KMS-11 (cell line): ENCODE measurements at regions not wholly inside any gene's neighbourhood (a gene's known extent, or its start where the extent isn't known, plus 50 kb on each side); places are given as distances from the start of the nearest gene placed in this dataset.
"Not testable (repeated sequence)": the region's sequence is repeated elsewhere in the genome, so short reads cannot be mapped to it uniquely, and the experiment has no call there.

Experiments
- H2AFZ ChIP-seq: fragments of 200-600 bp; sonication (generic); 2 replicates; pipeline ENCODE4 v1.6.1; 2016; ENCODE audit warnings: antibody characterized with exemption, mixed run types, low read depth
- H3K27ac ChIP-seq: fragments of 200-600 bp; sonication (generic); 2 replicates; pipeline ENCODE4 v1.6.1; 2016; ENCODE audit warnings: mild to moderate bottlenecking, mixed run types
- H3K27me3 ChIP-seq: fragments of 200-600 bp; sonication (generic); 2 replicates; pipeline ENCODE4 v1.6.1; 2017; ENCODE audit warnings: mild to moderate bottlenecking, low read depth, mixed run types, moderate library complexity; ENCODE audit not compliant: insufficient read depth
- H3K36me3 ChIP-seq: fragments of 200-600 bp; sonication (generic); 2 replicates; pipeline ENCODE4 v1.6.1; 2017; ENCODE audit warnings: mild to moderate bottlenecking, mixed run types; ENCODE audit not compliant: insufficient read depth
- H3K4me1 ChIP-seq: fragments of 200-600 bp; sonication (generic); 2 replicates; pipeline ENCODE4 v1.6.1; 2016; ENCODE audit warnings: mild to moderate bottlenecking, low read depth, mixed run types; ENCODE audit not compliant: poor library complexity, severe bottlenecking
- H3K4me2 ChIP-seq: fragments of 200-600 bp; sonication (generic); 2 replicates; pipeline ENCODE4 v1.7.0; 2016; ENCODE audit warnings: mild to moderate bottlenecking, mixed run types
- H3K4me3 ChIP-seq: fragments of 200-600 bp; sonication (generic); IDR thresholded peaks from 2 replicates; pipeline ENCODE4 v1.6.1; 2017; ENCODE audit warnings: low read depth, low read length, mixed read lengths; ENCODE audit not compliant: insufficient read depth
- H3K79me2 ChIP-seq: fragments of 200-600 bp; sonication (generic); 2 replicates; pipeline ENCODE4 v1.6.1; 2016; ENCODE audit warnings: low read depth, mixed run types; ENCODE audit not compliant: insufficient read depth
- H3K9ac ChIP-seq: fragments of 200-600 bp; sonication (generic); 2 replicates; pipeline ENCODE4 v1.6.1; 2016; ENCODE audit warnings: mild to moderate bottlenecking, mixed run types
- H4K20me1 ChIP-seq: fragments of 200-600 bp; sonication (generic); 2 replicates; pipeline ENCODE4 v1.6.1; 2016; ENCODE audit warnings: mild to moderate bottlenecking, mixed run types; ENCODE audit not compliant: insufficient read depth
- CTCF ChIP-seq: fragments of 200-600 bp; sonication (generic); conservative IDR thresholded peaks from 2 replicates; pipeline ENCODE4 v1.6.1; 2017; ENCODE audit warnings: low read depth, mild to moderate bottlenecking, antibody characterized with exemption, low read length, moderate library complexity, mixed read lengths

GRCh38 chr17:71099003-71099714 lies 929.8 kb downstream of the KCNJ2 start:
- no peak overlapping the region for H3K9ac ChIP-seq
- no peaks in the 10 kb centered on the region for H4K20me1 ChIP-seq
- no peaks in the 10 kb centered on the region for H3K36me3 ChIP-seq
- no peaks in the 10 kb centered on the region for H3K4me1 ChIP-seq
- H3K27me3 ChIP-seq: no peaks in the 10 kb centered on the region
- no peak for TF ChIP-seq CTCF
- no peak overlapping the region for H3K4me2 ChIP-seq
- no peaks in the 10 kb centered on the region for H3K79me2 ChIP-seq
- no peak overlapping the region for H3K4me3 ChIP-seq
- H2AFZ ChIP-seq: no peak overlapping the region
- no peak overlapping the region for H3K27ac ChIP-seq

- TF ChIP-seq CTCF: no peak
- no peak overlapping the region for H2AFZ ChIP-seq
- H3K27ac ChIP-seq: no peak overlapping the region
Observed at GRCh38 chr17:71102777-71103176, 933.4 kb downstream of the KCNJ2 start.

GRCh38 chr17:71104225-71104624 lies 934.9 kb downstream of the KCNJ2 start:
- no peaks in the 10 kb centered on the region for H4K20me1 ChIP-seq
- no peak overlapping the region for H3K4me2 ChIP-seq
- no peaks in the 10 kb centered on the region for H3K36me3 ChIP-seq
- no peak overlapping the region for H2AFZ ChIP-seq
- H3K9ac ChIP-seq: no peak overlapping the region
- no peak overlapping the region for H3K4me3 ChIP-seq
- H3K27me3 ChIP-seq: no peaks in the 10 kb centered on the region
- no peak overlapping the region for H3K27ac ChIP-seq
- TF ChIP-seq CTCF: no peak
- no peaks in the 10 kb centered on the region for H3K4me1 ChIP-seq
- no peaks in the 10 kb centered on the region for H3K79me2 ChIP-seq

More at GRCh38 chr17:71102777-71103176, 933.4 kb downstream of the KCNJ2 start:
- Histone ChIP-seq H3K9ac (no peak overlapping the region), H3K27me3 (no peaks in the 10 kb centered on the region), H4K20me1 (no peaks in the 10 kb centered on the region), H3K4me2 (no peak overlapping the region), H3K4me1 (no peaks in the 10 kb centered on the region), H3K79me2 (no peaks in the 10 kb centered on the region), H3K4me3 (no peak overlapping the region), H3K36me3 (no peaks in the 10 kb centered on the region)

GRCh38 chr17:71106056-71106455 lies 936.7 kb downstream of the KCNJ2 start:
- H3K27me3 ChIP-seq, H2AFZ ChIP-seq, H3K9ac ChIP-seq, H3K4me2 ChIP-seq, H3K27ac ChIP-seq, H3K4me3 ChIP-seq, H4K20me1 ChIP-seq, H3K4me1 ChIP-seq, H3K36me3 ChIP-seq, H3K79me2 ChIP-seq: not testable (repeated sequence)

- Histone ChIP-seq H3K27ac (no peak overlapping the region), H4K20me1 (no peaks in the 10 kb centered on the region), H2AFZ (no peak overlapping the region), H3K79me2 (no peaks in the 10 kb centered on the region), H3K36me3 (no peaks in the 10 kb centered on the region), H3K4me2 (no peak overlapping the region), H3K4me3 (no peak overlapping the region), H3K4me1 (no peaks in the 10 kb centered on the region), H3K9ac (no peak overlapping the region), H3K27me3 (no peaks in the 10 kb centered on the region)
- TF ChIP-seq CTCF: no peak
Observed at GRCh38 chr17:71107136-71107535, 937.8 kb downstream of the KCNJ2 start.
